ENCODE measurements at regions not wholly inside any gene's neighbourhood (a gene's known extent, or its start where the extent isn't known, plus 50 kb on each side); places are given as distances from the start of the nearest gene placed in this dataset.

DNA sequence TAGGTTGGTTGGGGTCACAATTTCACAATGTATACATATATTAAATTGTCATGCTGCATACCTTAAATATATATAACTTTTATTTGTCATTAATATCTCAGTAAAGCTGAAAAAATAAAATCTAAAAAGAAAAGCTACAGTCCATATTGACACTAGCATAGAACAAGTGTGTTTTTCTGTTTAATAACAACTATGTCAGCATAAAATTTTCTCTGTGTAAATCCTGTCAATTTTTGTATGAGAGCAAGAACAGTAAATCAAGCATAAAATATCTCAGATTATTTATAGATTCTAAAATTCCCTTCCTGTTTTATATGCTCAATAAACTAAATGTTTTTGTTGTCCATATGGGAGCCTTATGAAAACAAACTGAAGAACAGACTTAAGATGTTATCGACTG is 739.2 kb downstream of the MRPL39 start (continued):
- no peak for TF ChIP-seq ZNF274 (IDR thresholded peaks at IDR 0.05; ENCODE audit: borderline replicate concordance, extremely low read depth, low read length)

DNA sequence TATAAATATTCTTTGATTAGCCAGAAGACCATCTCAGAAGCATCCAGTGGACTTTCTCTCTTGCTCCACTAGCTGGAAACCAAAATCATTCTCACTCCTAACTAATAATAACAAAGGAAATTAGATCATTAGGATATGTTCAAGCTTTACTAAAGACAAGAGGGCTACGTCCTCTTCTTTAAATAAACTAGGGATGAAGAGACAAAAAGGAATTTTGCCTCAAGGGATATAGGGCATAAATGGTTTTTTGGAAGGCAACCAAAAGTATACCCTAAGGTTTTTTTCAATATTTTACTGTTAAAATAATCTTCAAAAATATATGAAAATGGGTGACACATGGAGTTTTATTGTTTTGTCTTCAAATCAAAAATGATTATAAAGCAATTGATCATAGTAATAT is 745.8 kb downstream of the MRPL39 start:
- H3K56ac ChIP-seq (replicated peaks; ENCODE audit: insufficient read length, low read depth, low read length), result no peak overlapping the region

More for the DNA sequence above, 745.8 kb downstream of the MRPL39 start:
- Histone ChIP-seq H2AFZ (ENCODE audit: low read length) (no peak overlapping the region), H2BK15ac (ENCODE audit: low read length) (no peak overlapping the region), H3K4ac (replicated peaks; ENCODE audit: insufficient read length, low read depth, low read length) (no peak overlapping the region), H3K9me3 (ENCODE audit: insufficient read depth in 2 of 2, low read depth in 1 of 2, low read length in 1 of 2) (no peaks in the 10 kb centered on the region; a peak in 1 of 4 replicates), H2BK5ac (ENCODE audit: low read depth, low read length) (no peak overlapping the region), H3K9ac (replicated peaks in 1 of 4; ENCODE audit: extremely low read depth in 1 of 4, low read depth in 3 of 4, low read length in 3 of 4) (no peak overlapping the region), H2BK120ac (replicated peaks; ENCODE audit: low read depth, low read length) (no peak overlapping the region), H3K18ac (ENCODE audit: extremely low read depth, low read length) (no peak overlapping the region), H3K36me3 (ENCODE audit: control insufficient read depth in 2 of 4, insufficient read depth in 4 of 4, low read length in 3 of 4) (no peaks in the 10 kb centered on the region), H3K79me2 (ENCODE audit: control insufficient read depth in 1 of 2, insufficient read depth in 2 of 2, low read length in 2 of 2) (no peaks in the 10 kb centered on the region), H3K14ac (ENCODE audit: insufficient read length) (no peak overlapping the region), H2BK12ac (ENCODE audit: low read depth, low read length) (no peak overlapping the region), H3K4me1 (replicated peaks in 1 of 4; ENCODE audit: control insufficient read depth in 3 of 4, insufficient read depth in 4 of 4, low read length in 3 of 4) (no peaks in the 10 kb centered on the region), H4K5ac (ENCODE audit: insufficient read length, low read depth, low read length) (no peak overlapping the region), H3K79me1 (ENCODE audit: low read depth, low read length) (no peaks in the 10 kb centered on the region), H3K27ac (ENCODE audit: low read depth, low read length) (no peak overlapping the region), H3K4me3 (ENCODE audit: extremely low read depth in 1 of 4, insufficient read depth in 2 of 4, low read depth in 3 of 4, low read length in 4 of 4) (no peak overlapping the region), H3K23ac (ENCODE audit: insufficient read length) (no peak overlapping the region), H2AK5ac (ENCODE audit: low read depth, low read length) (no peak overlapping the region), H3K4me2 (ENCODE audit: insufficient read depth in 1 of 2, low read depth in 2 of 2, low read length in 2 of 2) (no peak overlapping the region), H4K8ac (ENCODE audit: extremely low read depth, insufficient read depth, low read length) (no peak overlapping the region), H4K91ac (replicated peaks; ENCODE audit: insufficient read length, low read length) (no peak overlapping the region), H2BK20ac (ENCODE audit: low read length) (no peak overlapping the region), H4K20me1 (replicated peaks in 1 of 2; ENCODE audit: control insufficient read depth in 1 of 2, insufficient read depth in 2 of 2, low read length in 2 of 2) (no peaks in the 10 kb centered on the region), H3K27me3 (replicated peaks in 1 of 4; ENCODE audit: control insufficient read depth in 3 of 4, extremely low read depth in 1 of 4, insufficient read depth in 3 of 4, low read length in 3 of 4) (no peaks in the 10 kb centered on the region), H3K23me2 (ENCODE audit: low read depth, low read length) (no peaks in the 10 kb centered on the region)
- ChIA-PET CTCF (ENCODE audit: partially characterized antibody) (interaction anchor here (0.6 kb wide), 1 partner anchor 500 kb away, joined by 5 read pairs; no protein-coding TSS in a partner anchor), POLR2A (ENCODE audit: partially characterized antibody) (no interaction called here)
- 93% methylated on average over 1 of the region's 1 CpG; no CpG with 5 or more reads in 1 of the 2 experiments for WGBS, 2 experiments (ENCODE audit: extremely low coverage in 1 of 2, insufficient coverage in 1 of 2, insufficient read length in 1 of 2, insufficient replicate concordance in 2 of 2, low coverage in 1 of 2, low lambda C conversion rate in 2 of 2, missing lambda C conversion rate in 1 of 2)
- DNase-seq (ENCODE audit: low read depth in 1 of 2, low spot score in 2 of 2), result no peak
- FAIRE-seq, result no peak
- no peak for TF ChIP-seq SP1 (IDR thresholded peaks at IDR 0.05; ENCODE audit: low read depth, low read length)
- no peak for TF ChIP-seq GABPA (IDR thresholded peaks at IDR 0.05; ENCODE audit: borderline replicate concordance, insufficient read depth, low read length)
